ENCODE measurements at regions not wholly inside any gene's neighbourhood (a gene's known extent, or its start where the extent isn't known, plus 50 kb on each side); places are given as distances from the start of the nearest gene placed in this dataset.

DNA sequence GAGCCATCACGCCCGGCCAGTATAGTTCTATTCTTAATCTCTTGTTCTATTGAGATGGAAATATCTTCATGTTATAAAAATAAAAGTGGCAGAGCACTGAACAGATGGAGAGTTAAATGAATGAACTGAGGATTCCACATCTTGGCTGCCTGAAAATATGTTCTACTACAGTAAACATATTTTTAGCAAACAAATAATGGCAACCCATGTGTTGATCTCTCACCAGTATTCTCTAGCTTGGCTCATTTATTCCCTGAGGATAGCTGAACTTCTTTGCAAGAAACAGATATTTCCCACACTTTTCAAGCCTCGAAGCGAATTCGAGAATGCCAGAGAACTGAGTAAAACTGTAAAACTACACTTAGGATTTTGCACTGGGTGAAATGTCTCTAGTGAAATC, 58.9 kb downstream of the DIRAS3 start:
- no peak for DNase-seq

DNA sequence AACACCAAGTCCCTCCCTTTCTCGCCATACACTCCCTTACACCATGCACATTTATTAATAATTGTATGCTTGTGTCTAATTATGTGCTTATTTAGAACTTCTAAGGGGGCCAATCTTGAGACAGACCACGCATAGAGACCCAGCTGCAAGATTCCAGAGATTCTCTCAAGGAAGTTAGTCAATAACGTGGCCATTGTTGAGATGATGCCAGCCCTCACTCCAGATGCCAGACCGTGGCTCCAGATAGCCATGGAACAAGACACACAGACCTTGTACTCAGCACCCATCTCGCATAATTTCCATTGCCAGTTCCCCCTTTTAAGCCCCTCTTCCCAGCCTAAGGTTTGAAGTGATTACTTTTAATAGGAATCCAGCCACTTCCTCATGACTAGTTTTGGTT, 62.4 kb downstream of the DIRAS3 start:
- DNase-seq = no peak

DNA sequence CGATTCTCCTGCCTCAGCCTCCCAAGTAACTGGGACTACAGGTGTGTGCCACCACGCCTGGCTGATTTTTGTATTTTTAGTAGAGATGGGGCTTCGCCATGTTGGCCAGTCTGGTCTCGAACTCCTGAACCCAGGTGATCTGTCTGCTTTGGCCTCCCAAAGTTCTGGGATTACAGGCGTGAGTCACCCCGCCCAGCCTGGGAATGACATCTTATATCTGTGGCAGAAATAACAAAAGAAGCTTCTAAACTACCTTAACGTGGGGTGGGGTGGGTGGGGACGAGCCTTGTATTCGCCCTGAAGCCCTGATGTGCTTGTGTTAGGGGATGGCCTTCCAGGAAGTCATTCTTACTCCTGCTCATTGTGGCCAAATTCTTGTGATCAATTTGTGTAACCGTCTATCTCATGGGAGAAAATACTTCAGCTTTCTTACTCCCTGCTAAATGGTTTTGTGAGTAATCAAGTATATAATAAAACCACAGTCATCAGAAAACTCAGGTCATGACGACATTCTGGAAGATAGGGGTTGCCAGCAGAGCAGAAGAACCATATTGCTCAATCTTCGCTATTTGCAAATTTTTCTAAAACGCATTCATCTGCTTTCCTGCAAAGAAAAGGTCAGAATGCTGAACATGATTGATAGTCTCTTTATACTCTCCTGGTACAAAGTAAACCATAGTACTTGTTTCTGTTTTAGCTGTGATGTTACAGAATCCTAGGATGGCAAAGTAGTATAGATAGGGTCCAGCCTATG, 63.2 kb downstream of the DIRAS3 start:
- DNase-seq = no peak

DNA sequence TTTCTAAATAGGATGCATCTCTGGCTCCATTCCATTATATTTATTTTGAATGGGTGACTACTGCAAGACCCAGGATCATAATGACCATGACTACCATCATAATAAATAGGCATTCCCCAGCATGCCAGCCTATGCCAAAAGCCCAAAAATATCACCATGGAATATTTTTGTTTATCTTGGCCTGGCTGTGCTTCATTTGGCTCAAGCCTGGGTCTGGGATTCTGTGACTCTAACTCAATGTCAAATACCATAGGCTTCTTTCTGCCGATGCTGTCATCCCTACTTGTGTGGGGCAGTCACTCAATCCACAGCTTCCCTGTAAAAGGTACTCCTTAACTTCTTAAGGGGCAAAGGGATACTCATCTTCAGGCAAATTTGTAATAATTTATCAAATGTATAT, 66.6 kb downstream of the DIRAS3 start:
- DNase-seq = no peak

DNA sequence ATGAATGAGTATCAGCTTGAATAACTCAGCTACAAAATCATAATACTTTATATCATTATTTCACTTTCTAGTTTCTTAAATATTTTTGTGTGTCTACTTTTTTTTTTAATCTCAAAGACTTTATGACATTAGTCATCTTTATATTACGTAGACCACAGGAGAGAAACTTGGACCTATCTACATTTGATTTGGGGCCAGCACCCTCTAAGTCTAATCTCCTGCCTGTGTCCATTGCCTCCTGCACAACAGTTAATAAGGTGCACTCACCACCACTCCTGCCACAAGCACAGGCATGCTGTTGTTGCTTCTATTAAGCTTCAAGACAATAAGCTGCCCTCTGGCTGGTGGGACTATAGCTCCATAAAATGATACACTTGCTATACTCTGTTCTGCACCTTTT, 70.4 kb downstream of the DIRAS3 start:
- DNase-seq = no peak

DNA sequence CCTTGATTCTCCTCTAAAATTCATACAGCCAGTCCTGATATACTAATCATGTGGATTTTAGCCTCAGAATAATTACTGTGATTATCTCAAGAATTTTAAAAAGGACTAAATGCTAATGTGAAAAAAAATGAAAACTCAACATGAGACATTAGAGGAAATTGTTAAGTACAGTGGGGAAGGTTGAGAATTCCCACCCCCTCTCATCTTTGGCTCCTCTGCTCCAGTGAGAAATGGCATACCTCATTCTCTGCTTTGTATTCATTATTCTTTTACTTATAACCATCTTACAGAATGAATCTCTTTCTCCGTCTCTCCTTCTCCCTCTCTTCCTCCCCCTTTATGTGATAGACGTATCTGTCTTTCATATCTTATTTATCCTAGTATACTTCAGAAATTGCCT, 70.9 kb downstream of the DIRAS3 start:
- no peak for DNase-seq

DNA sequence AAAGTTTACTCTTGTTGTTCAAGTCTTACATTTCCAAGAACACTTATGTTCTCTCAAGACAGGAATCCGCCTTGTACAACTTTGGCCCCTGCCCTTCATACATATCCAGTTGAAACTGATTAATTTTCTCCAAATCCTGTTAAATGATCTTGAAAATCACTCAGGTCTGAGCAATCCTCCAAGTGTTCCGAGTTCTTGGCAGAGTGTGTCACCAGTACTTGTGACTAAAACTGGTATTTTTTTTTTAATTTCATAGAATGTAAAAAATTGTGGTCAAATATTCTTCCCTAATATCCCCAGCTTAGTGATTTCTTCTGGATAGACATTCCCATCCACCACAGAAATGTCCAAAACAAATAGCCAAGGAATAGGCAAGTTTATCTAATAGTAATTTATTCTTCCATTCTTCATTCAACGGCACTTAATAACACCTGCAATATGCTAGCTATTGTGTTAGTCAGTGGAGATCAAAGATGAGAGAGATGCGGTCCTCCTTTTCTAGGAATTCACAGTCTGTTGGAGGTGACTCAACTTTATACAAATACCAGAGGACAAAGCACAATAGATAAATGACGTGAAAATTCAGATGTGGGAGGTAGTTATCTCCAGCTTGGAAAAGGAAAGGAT, 71.4 kb downstream of the DIRAS3 start:
- DNase-seq = no peak

DNA sequence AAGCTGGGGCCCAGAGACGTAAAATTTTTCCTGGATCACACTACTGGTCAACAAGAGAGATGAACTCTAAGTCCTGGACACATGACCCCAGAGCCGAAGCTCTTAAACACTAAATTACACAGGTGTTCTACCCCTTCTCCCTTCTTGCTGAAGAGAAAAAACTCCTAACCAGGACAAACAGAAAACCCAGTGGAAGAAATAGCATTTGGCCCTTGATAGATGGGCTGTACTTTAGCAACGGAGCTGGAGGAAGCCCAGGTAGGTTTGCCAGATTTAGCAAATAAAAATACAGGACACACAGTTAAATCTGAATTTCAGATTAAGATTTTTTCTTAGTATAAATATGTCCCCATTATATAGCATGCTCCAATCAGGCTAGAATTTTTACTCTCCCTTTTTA, 72.7 kb downstream of the DIRAS3 start:
- no peak for DNase-seq

DNA sequence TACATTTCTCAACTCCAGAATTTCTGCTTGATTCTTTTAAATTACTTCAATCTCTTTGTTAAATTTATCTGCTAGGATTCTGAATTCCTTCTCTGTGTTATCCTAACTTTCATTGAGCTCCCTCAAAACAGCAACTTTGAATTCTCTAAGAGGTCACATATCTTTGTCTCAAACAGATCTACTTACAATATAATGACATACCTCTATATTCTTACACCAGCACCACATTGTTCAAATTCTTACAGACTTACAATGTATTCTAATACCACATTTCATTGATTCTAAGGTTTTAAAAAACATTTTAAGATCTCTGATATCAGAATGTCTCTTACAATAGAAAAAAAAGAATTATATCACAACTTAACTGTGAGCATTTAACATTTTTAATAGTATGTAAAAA, 77.4 kb downstream of the DIRAS3 start:
- no peak for DNase-seq

DNA sequence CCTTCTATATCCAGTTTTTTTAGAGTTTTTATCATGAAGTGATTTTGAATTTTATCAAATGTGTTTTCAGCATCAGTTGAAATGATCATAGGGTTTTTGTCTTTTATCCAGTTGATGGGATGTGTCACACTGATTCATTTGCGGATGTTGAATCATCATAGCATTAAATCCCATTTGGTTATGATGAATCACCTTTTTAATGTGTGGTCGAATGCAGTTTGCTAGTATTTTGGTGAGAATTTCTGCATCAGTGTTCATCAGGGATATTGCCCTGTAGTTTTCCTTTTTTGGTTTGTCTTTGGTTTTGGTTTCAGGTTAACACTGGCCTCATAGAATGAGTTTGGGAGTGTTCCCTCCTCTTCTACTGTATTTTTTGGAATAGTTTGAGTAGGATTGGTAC, 80.3 kb downstream of the DIRAS3 start:
- DNase-seq = no peak

DNA sequence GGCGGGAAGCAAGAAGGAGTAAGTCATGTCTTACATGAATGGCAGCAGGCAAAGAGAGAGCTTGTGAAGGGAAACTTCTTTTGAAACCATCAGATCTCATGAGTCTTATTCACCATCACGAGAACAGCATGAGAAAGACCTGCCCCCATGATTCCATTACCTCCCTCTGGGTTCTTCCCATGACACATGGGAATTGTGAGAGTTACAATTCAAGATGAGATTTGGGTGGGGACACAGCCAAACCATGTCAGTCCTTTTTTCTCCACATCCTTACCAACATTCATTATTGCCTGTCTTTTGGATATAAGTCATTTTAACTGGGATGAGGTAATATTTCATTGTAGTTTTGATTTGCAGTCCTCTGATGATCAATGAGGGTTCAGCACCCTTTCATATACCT, 81.0 kb downstream of the DIRAS3 start:
- no peak for DNase-seq

DNA sequence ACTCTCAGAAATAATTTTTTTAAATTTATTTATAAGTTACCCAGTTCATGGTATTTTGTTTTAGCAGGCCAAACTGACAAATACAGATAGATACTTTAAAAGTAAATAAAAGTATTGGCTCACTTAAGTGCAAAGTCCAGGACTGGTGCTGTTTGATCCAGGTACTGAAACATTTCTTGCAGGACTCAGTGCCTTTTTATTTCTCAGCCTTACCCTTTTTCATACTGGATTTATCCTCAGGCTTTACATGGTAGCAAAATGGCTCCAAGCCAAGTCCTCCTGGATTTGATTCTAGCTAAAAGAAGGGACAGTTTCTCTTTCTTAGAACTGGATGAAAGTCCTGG, 83.8 kb downstream of the DIRAS3 start:
- no peak for DNase-seq

DNA sequence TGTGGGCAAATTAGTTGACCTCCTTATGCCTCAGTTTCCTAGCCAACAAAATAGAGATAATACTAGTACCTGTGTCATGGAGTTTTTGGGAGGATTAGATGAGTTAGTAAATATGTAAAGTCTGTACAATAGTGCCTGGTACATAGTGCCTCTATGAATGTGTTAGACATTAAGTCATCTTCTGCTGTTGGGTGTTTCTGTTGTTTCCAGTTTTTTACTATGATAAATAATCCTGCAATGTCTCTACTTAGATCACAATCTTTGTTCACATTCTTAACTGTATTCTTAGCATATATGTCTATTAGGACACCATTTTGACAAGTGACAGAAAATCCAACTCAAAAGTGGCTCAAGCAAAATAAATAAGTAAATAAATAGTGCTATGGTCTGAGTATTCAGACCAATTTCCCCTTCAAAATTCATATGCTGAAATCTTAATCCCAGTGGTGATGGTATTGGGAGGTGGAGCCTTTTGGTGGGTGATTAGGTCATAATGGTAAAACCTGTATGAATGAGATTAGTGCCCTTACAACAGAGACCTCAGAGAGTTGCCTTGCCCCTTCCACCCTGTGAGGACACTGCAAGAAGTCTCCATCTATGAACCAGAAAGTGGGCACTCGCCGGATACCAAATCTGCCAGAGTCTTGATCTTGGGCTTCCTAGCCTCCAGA, 84.3 kb downstream of the DIRAS3 start:
- no peak for DNase-seq

DNA sequence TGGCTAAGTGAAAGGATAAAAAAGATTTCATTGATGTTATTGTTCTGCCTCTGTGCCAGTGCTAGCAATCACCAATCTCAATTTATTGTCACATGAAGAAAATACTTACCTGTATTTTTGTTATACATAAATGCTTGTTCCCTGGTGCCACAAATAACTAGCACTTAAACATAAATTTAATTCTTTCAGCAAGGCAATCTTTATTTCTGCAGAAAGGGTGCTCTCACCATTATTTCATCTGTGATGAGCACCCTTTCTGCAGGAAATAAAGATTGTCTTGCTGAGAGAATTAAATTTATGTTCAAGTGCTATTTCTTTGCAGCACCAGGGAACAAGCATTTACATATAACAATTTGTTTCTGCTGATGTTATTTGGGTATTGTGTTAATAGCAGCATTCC, 87.2 kb downstream of the DIRAS3 start:
- no peak for DNase-seq

DNA sequence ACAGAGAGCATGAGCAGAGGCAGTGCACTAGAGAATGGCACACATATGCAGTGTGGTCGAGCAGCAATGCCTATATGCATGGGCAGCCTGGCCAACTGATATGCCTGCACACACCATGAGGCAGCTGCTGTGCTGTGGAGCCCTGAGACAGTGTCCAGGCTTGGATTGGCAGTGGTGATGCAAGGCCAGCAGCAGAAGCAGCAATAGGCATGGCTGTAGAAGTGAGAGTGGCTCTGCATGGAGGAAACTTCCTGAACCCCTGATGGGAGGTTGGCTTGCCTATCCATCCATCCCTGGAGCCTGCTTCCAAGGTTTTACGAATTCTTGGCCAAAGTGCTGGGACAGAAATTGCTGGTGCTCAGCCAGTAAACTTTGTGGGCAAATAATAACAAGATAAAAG, 89.7 kb downstream of the DIRAS3 start:
- DNase-seq = no peak

DNA sequence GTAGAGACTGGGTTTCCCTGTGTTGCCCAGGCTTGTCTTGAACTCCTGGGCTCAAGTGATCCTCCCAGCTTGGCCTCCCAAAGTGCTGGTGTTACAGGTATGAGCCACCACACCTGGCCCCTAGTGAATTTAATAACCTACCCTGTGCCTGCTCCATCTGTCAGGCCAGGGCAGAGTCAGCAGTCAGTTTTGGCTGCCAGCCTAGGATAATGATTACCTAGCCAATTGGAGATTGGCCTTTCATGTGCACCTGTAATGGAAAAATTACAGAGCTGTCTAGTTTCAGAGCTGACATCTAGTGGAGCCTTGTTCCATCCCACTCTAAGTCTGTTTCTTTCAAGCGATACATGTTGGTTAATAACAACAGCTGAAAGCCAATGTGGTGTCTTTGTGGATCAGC, 92.0 kb downstream of the DIRAS3 start:
- DNase-seq = no peak

DNA sequence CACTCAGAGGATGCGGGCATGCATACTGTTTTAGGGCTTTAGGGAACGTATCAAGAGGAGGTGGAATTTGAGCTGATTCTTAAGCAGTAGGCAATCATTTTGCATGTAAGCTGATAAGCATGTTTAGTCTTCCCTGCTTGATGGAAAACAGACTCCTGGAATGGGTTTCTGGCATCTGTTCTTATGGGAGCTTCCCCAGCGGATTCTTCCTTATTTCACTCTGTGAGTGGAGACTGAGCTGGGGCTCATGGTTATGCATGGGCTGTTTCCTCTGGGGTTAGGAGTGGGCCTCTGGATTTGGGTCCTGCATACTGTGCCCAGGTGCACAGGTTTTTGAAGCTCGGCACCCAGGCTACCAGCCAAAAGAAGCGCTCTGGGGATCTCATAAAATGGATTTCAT, 93.4 kb downstream of the DIRAS3 start:
- no peak for DNase-seq

DNA sequence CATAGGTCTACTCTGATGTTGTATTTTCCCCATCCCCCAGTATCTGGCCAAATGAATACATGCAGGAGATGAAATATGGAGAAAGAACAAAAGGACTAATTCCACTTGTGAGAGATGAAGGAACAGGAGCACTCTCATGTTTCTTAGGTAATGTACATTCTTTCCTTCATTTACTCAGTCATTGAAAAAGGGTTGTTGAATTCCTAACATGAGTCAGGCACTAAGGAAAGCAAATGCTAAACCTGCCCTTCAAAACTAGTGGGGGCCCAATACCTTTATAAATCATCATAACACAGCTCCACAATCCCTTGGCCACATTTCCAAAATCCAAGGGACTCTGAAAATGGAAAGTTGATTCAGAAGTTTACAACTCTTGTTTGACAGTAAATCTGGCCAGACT, 94.3 kb downstream of the DIRAS3 start:
- DNase-seq = no peak

DNA sequence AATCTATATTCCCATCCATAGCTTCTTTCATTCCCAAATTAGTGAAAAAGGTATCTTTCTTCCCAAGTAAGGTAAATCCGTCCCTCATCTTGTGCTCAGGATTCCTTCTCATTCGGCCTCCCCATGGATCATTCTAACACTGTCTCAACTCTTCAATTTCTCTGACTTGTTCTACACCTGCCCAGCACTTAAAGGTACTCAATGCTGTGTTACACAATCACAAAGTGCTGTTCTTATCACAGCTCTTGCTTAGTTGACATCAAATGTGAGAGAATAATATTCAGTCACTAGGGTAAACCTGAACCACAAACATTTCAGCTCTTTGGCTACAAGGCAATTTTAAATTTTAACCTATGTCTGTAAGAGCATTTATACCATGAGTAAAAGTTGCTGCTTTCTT, 94.8 kb downstream of the DIRAS3 start:
- no peak for DNase-seq

DNA sequence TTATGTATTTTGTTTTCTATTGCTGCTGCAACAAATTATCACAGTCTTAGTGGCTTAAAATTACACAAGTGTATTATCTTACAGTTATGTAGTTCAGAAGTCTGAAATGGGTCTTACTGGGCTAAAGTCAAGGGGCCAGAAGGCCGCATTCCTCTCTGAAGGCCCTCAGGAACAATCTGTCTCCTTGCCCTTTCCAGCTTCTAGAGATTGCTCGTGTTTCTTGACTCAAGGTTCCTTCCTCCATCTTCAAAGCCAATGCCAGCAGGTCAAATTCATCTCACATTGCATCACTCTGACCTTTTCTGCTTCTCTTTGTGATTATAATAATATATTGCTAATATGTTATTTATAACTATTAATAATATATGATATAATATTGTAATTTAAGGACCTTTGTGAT, 97.1 kb downstream of the DIRAS3 start:
- no peak for DNase-seq

DNA sequence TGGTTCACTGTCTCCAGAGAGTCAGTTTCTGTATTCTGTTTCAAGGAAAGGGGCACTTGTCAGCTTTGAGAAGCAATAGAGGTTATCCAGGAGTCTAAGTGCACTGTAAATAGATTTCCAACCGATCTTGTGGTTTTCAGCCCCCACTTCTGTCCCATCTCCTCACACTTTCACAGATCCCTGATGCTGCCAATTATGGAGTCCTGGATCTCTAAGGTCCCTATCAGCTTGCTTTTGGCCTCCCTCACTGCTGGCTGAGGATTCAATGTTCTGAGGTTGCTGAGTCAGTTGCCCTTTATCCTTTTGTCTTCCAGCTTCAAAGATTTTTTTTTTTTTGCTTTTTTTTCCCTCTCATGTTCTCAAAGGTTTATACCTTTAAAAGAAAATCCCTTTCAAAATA, 98.4 kb downstream of the DIRAS3 start:
- DNase-seq = no peak

DNA sequence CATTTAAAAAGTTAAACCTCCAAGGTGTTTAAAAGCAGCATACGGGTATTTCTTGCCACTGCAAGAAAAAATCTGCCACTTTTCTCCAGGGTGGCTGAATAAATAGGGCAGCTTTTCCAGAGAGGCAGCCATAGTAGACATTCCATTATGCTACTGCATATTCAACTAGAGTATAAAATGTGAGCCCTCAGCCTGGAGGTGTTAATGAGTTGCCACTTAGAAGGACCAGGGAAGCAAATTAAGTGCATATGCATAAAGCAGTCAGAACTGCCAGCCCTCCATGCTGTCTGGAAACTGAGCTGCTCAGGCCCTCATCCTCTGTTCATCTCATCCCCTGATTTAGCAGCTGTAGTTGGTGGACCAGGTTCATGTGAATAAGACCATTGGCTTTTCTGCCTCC, 99.4 kb downstream of the DIRAS3 start:
- no peak for DNase-seq

DNA sequence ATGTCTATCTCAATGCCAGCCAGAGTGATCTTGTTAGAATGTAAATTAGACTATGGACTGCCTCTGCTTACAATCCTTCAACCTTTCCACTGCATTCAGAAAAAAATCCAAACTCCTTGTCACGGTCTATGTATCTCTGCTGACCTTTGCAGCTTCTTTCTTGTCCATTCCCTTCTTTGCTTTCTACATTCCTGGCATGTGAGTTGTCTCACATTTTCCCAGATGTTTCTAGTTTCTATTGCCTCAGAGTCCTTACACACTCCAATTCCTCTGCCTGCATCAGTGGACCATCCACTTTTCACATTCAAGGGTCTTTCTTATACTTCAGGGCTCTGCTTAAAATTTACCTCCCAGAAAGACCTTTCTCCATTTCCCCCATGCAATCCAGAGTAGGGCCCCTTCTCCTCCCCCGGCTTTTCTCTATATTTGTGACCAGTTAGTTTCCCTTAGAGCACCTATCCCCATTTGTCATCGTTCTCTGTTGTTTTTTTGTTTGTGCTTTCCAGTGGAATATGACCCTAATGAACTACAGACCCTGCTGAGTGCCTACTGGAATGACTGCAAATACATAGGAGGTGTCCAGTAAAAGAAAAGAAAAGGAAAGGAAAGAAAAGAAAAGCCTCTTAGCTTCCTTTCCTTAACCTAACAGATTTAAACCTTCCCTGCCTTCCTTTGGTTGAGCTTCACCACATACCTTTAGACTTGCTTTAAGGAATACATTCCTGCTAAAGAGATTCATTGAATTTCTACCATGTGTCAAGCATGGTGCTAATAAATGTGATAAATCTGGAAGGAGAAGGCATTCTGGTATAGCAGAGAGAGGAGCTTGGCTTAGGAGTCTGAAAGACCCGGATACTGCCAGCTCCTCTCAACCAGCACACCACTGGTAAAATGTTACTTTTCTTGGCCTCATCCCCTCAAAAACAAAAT, 102.0 kb downstream of the DIRAS3 start:
- DNase-seq = no peak

DNA sequence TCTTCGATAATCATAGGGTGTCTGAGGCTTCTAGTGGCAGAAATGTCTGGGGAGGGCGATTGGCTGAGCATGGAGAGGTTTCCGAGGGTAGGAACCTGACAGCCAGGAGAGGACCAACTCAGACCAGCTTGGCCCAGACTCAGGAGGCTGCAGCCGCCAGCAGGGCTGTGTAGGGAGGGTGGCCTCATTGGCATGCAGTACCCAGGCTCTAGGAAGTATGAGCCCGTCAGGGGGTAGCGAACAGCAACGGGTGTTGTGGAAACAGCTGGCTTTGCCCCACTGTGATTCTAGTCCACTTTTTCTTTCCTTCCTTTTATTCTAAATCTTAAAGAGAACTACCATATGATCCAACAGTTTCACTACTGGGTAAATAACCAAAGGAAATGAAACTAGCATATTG, 103.3 kb downstream of the DIRAS3 start:
- no peak for DNase-seq

Data from NCI-H774 (cell line).